Stomach (tissue), 8 donors: ENCODE measurements at regions not wholly inside any gene's neighbourhood (a gene's known extent, or its start where the extent isn't known, plus 50 kb on each side); places are given as distances from the start of the nearest gene placed in this dataset.

Experiments
- DNase-seq, 2 donors: peaks; one replicate each; pipeline versions ENCODE4 v3.0.0 to v3.0.0-alpha.2; 2013 to 2019
- H3K27ac ChIP-seq, 5 donors: fragments of 200-600 bp in 4 of 5; sonication (generic) in 4 of 5; one replicate each; pipeline ENCODE4 v1.5.1; 2013 to 2019; ENCODE audit warnings: mild to moderate bottlenecking in 1 of 5, moderate library complexity in 1 of 5
- H3K27me3 ChIP-seq, 3 donors: fragments of 200-600 bp; sonication (generic); one replicate each; pipeline ENCODE4 v1.5.1; 2017 to 2019; ENCODE audit warnings: mixed run types in 1 of 3
- H3K36me3 ChIP-seq, 4 donors: fragments of 200-600 bp; sonication (generic); 1 replicate in 3 of 4; 2 replicates in 1 of 4; pipeline ENCODE4 v1.5.1; 2016 to 2019
- H3K4me1 ChIP-seq, 4 donors: fragments of 200-600 bp; sonication (generic); one replicate each; pipeline ENCODE4 v1.5.1; 2016 to 2019
- H3K4me3 ChIP-seq, 4 donors: fragments of 200-600 bp; sonication (generic) in 3 of 4; one replicate each; pipeline ENCODE4 v1.5.1; 2016 to 2019; ENCODE audit warnings: mild to moderate bottlenecking in 1 of 4
- H3K9me3 ChIP-seq, 4 donors: fragments of 200-600 bp; sonication (generic); one replicate each; pipeline ENCODE4 v1.5.1; 2016 to 2019
- EP300 ChIP-seq: sonication (generic); formaldehyde crosslinking; IDR thresholded peaks from one replicate; pipeline ENCODE4 v1.6.1; 2017; ENCODE audit warnings: antibody characterized with exemption
- POLR2A ChIP-seq, 4 donors: fragments of 450-650 bp; IDR thresholded peaks; one replicate each; pipeline ENCODE4 v1.6.1; 2016; ENCODE audit warnings: antibody characterized with exemption in 4 of 4, control low read depth in 2 of 4, mild to moderate bottlenecking in 1 of 4, moderate library complexity in 1 of 4
- POLR2AphosphoS5 ChIP-seq, 3 donors: sonication (generic); formaldehyde crosslinking; IDR thresholded peaks; one replicate each; pipeline ENCODE4 v1.6.1; 2016; ENCODE audit warnings: antibody characterized with exemption in 3 of 3
- WGBS, 5 donors: extraction: QIAGEN DNeasy Blood & Tissue Kit in 3 of 5; methylation state at CpG; one replicate each; pipeline versions ENCODE4 v1.1.5 to v1.1.7; 2013 to 2018; 5-methylcytosine and 5-hydroxymethylcytosine counted together
- intact Hi-C: fragments of 100-400 bp; cut with DNase I; formaldehyde crosslinking; loops from one replicate; pipeline ENCODE4 v1.15.1; 2023; ENCODE audit warnings: low total_unique reads
- TF ChIP-seq, protein P1 (sequence below), 7 experiments: fragments of 450-650 bp in 4 of 7; fragments of 200-600 bp in 3 of 7; sonication (generic) in 3 of 7; IDR thresholded peaks; one replicate each; pipeline ENCODE4 v1.5.1; 2016 to 2019; ENCODE audit warnings: antibody characterized with exemption in 7 of 7, control low read depth in 2 of 7, mild to moderate bottlenecking in 1 of 7
- donor health status: healthy with polysubstance abuse.
- donor health status: Bipolar disorder and iron deficiency.
- donor health status: healthy.

DNA sequence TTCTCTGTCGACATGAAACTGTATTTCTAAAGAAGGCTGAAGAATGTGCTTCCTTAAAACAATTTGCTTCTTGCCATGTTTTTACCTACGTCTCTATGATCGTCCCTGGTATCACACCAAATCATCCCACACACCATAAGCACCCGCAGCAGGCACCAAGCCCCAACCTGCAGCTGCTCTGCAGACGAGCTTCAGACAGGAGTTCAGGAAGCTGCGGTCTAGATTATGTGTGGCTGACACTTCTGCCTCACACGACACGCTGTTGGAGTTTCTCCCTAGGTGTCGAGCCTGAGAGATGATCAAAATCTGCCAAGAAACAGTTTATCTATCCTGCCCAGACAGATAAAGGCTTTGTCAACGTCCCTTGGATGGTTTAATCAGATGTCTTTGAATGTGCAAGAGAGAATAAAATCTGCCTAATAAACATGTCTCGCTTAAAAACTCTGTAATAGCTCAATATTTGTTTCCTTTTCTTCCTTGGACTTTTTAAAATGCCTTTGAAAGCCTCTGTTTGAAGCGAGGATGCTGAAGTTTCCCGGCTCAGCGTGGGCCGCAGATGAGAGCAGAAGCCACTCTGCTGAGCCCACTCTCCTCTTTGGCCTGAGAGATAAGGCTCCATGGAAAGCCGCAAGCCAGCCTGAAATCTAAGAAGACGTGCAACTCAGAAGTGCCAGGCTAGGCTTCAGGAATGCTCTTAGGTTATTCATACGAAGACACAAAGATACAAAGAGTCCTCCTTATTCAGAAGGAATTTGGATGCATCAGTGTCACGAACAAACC is 158.3 kb upstream of the PFKP start:
- Histone ChIP-seq H3K4me1 (peaks cover 0 to 4% (median 0%) of the 10 kb centered on the region in 4 donors), H3K27me3 (peaks cover 0 to 16% (median 0%) of the 10 kb centered on the region in 3 donors), H3K4me3 (no peak overlapping the region), H3K36me3 (no peaks in the 10 kb centered on the region), H3K9me3 (no peaks in the 10 kb centered on the region), H3K27ac (no peak overlapping the region)
- intact Hi-C loops = no loop called here
- WGBS, 5 donors = 60 to 70% (median 66%) methylated on average over 19 of the region's 19 CpGs
- DNase-seq = no peak
- TF ChIP-seq, protein P1, sequence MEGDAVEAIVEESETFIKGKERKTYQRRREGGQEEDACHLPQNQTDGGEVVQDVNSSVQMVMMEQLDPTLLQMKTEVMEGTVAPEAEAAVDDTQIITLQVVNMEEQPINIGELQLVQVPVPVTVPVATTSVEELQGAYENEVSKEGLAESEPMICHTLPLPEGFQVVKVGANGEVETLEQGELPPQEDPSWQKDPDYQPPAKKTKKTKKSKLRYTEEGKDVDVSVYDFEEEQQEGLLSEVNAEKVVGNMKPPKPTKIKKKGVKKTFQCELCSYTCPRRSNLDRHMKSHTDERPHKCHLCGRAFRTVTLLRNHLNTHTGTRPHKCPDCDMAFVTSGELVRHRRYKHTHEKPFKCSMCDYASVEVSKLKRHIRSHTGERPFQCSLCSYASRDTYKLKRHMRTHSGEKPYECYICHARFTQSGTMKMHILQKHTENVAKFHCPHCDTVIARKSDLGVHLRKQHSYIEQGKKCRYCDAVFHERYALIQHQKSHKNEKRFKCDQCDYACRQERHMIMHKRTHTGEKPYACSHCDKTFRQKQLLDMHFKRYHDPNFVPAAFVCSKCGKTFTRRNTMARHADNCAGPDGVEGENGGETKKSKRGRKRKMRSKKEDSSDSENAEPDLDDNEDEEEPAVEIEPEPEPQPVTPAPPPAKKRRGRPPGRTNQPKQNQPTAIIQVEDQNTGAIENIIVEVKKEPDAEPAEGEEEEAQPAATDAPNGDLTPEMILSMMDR (IDR thresholded peaks at IDR 0.05) = no peak
- TF ChIP-seq POLR2AphosphoS5 (IDR thresholded peaks at IDR 0.05) (no peak), EP300 (no peak), POLR2A (IDR thresholded peaks at IDR 0.05) (no peak)

DNA sequence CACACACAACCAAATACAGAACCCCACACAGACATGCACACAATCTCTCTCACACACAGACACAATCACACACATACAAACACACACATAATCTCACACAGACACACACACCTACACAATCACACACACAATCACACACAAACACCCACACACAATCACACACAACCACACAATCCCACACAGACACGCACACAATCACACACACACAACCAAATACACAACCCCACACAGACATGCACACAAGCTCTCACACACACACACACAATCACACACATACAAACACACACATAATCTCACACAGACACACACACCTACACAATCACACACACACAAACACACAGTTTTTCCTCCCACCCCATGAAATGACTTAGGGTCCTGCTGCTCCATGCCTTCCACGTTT is 160.4 kb upstream of the PFKP start:
- H3K4me1 ChIP-seq = no peaks in the 10 kb centered on the region
- no peak overlapping the region for H3K4me3 ChIP-seq
- intact Hi-C loops = no loop called here
- H3K36me3 ChIP-seq = no peaks in the 10 kb centered on the region
- peaks cover 0 to 24% (median 0%) of the 10 kb centered on the region in 3 donors for H3K27me3 ChIP-seq
- H3K27ac ChIP-seq = no peak overlapping the region
- WGBS, 5 donors = 77 to 88% (median 84%) methylated on average over 2 of the region's 2 CpGs
- TF ChIP-seq, protein P1 (IDR thresholded peaks at IDR 0.05) = no peak
- TF ChIP-seq EP300 = no peak
- TF ChIP-seq POLR2AphosphoS5 (IDR thresholded peaks at IDR 0.05) = no peak
- TF ChIP-seq POLR2A (IDR thresholded peaks at IDR 0.05) = no peak
- DNase-seq = no peak
- no peaks in the 10 kb centered on the region for H3K9me3 ChIP-seq

DNA sequence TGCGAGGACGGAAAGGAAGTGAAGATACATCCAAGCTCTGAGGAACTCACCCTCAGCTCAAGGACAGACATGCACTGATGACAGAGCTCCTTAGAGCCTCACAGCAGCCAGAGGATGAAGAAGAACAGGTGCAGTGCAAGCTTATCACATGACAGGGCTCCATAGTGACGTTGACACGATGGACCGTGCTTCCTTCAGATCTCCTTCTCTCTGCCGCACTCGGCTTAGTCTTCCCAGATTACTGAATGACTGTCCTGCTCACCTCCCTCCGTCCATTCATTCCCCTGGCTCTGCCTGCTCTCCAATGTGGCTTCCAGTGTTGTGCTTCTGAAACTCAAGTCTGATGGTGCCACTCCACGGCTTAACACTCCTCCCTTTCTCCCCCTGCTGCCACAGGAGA is 161.5 kb upstream of the PFKP start:
- Histone ChIP-seq H3K36me3 (no peaks in the 10 kb centered on the region), H3K27me3 (peaks cover 0 to 24% (median 0%) of the 10 kb centered on the region in 3 donors), H3K4me1 (no peaks in the 10 kb centered on the region), H3K27ac (no peak overlapping the region), H3K9me3 (no peaks in the 10 kb centered on the region), H3K4me3 (no peak overlapping the region)
- intact Hi-C loops = no loop called here
- WGBS, 5 donors = 78 to 84% (median 81%) methylated on average over 9 of the region's 9 CpGs
- no peak for DNase-seq
- TF ChIP-seq EP300 = no peak

DNA sequence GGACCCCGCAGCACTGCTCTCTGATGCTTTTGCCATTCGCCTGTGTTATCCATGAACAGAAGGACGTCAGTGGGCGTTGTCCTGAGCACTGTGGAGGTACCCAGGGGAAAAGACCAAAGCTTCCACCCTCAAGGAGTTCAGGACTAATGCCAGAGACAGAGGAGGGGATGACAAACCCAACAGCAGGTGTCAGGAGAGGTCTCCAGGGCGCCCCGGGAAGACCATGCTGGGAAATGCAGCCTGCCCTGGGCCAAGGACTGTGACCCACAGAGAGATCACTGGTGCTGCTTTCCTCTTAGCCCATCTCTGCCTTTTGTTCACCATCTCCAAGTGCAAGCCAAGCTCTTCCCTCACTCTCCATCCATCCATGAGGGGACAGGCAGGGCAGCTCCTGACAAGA is 166.8 kb upstream of the PFKP start:
- H3K4me1 ChIP-seq = no peaks in the 10 kb centered on the region
- H3K36me3 ChIP-seq = no peaks in the 10 kb centered on the region
- intact Hi-C loops = no loop called here
- H3K27ac ChIP-seq = no peak overlapping the region
- H3K4me3 ChIP-seq = no peak overlapping the region
- peaks cover 0 to 19% (median 0%) of the 10 kb centered on the region in 3 donors for H3K27me3 ChIP-seq
- H3K9me3 ChIP-seq = no peaks in the 10 kb centered on the region
- no peak for DNase-seq
- 80 to 87% (median 81%) methylated on average over 6 of the region's 6 CpGs for WGBS, 5 donors
- TF ChIP-seq POLR2A (IDR thresholded peaks at IDR 0.05) (no peak), POLR2AphosphoS5 (IDR thresholded peaks at IDR 0.05) (no peak), EP300 (no peak)
- TF ChIP-seq, protein P1 (IDR thresholded peaks at IDR 0.05) = no peak
